Transverse colon (tissue), 4 donors: ENCODE measurements at regions not wholly inside any gene's neighbourhood (a gene's known extent, or its start where the extent isn't known, plus 50 kb on each side); places are given as distances from the start of the nearest gene placed in this dataset.

ENCODE experiments used
- DNase-seq: peaks from one replicate; pipeline ENCODE4 v3.0.0-alpha.2; 2019
- H3K27ac ChIP-seq, 4 donors: fragments of 200-600 bp; sonication (generic); 2 replicates each; pipeline ENCODE4 v1.5.1; 2016 to 2018; ENCODE audit warnings: inconsistent platforms in 4 of 4
- H3K27me3 ChIP-seq: fragments of 200-600 bp; sonication (generic); 2 replicates; pipeline ENCODE4 v1.5.1; 2017; ENCODE audit warnings: inconsistent platforms
- H3K36me3 ChIP-seq, 4 donors: fragments of 200-600 bp; sonication (generic); 2 replicates each; pipeline ENCODE4 v1.5.1; 2017 to 2019; ENCODE audit warnings: inconsistent platforms in 4 of 4
- H3K4me1 ChIP-seq, 4 donors: fragments of 200-600 bp; sonication (generic); 2 replicates each; pipeline ENCODE4 v1.5.1; 2017 to 2020; ENCODE audit warnings: inconsistent platforms in 4 of 4
- H3K4me3 ChIP-seq, 4 donors: fragments of 200-600 bp; sonication (generic); 1 replicate in 1 of 4; 2 replicates in 3 of 4; pipeline versions ENCODE4 v1.5.1 to v1.6.1; 2017 to 2019; ENCODE audit warnings: inconsistent platforms in 4 of 4
- H3K9me3 ChIP-seq, 2 donors: fragments of 200-600 bp; sonication (generic); 2 replicates each; pipeline ENCODE4 v1.5.1; 2017 to 2019; ENCODE audit warnings: inconsistent platforms in 2 of 2
- EP300 ChIP-seq: sonication (generic); formaldehyde crosslinking; IDR thresholded peaks from one replicate; pipeline ENCODE4 v1.6.1; 2017; ENCODE audit warnings: antibody characterized with exemption, low read depth
- POLR2A ChIP-seq: fragments of 450-650 bp; IDR thresholded peaks from one replicate; pipeline ENCODE4 v1.6.1; 2016; ENCODE audit warnings: antibody characterized with exemption, mild to moderate bottlenecking, moderate library complexity
- POLR2AphosphoS5 ChIP-seq, 3 donors: sonication (generic); formaldehyde crosslinking; IDR thresholded peaks; one replicate each; pipeline ENCODE4 v1.6.1; 2016; ENCODE audit warnings: antibody characterized with exemption in 3 of 3
- WGBS, 2 donors: methylation state at CpG; one replicate each; pipeline ENCODE4 v1.1.5; 2018; ENCODE audit warnings: low coverage in 1 of 2; 5-methylcytosine and 5-hydroxymethylcytosine counted together
- in situ Hi-C, 4 donors: fragments of 200-750 bp; cut with MboI; loops; one replicate each; pipeline versions ENCODE4 v1.15.0 to v1.15.1; 2017; ENCODE audit warnings: low sequenced_read_pairs in 3 of 4, low pct_ligation_motif_present in 1 of 4, low pct_unique_long_range_greater_than_20kb in 1 of 4
- intact Hi-C: fragments of 100-400 bp; cut with DNase I; formaldehyde crosslinking; loops from one replicate; pipeline ENCODE4 v1.15.1; 2023; ENCODE audit warnings: low total_unique reads
- TF ChIP-seq, protein P1 (sequence below), 5 experiments: fragments of 200-600 bp in 3 of 5; fragments of 450-650 bp in 2 of 5; sonication (generic) in 3 of 5; IDR thresholded peaks; 1 replicate in 2 of 5; 2 replicates in 3 of 5; pipeline ENCODE4 v1.5.1; 2016 to 2017; ENCODE audit warnings: antibody characterized with exemption in 5 of 5, inconsistent platforms in 3 of 5, mild to moderate bottlenecking in 2 of 5, moderate library complexity in 1 of 5

DNA sequence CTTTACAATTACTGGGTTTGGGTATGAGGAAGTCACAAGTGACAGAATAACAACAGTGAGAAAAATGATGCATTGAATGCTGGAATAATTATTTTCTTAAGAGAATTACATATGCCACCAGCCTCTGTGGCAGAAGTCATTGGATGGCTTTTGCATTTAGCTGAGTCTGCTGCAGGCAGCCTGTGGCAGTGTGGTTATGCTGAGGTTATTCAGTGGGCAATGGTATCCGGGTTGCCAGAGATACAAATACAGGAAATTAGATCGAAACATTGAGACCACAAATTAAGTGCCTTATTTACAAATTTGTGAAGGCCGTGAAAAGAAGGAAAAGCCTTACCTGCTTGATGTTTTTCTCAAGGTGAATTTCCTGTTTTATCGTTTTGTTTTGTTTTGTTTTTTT is 1050.0 kb downstream of the GALC start:
- TF ChIP-seq, protein P1, sequence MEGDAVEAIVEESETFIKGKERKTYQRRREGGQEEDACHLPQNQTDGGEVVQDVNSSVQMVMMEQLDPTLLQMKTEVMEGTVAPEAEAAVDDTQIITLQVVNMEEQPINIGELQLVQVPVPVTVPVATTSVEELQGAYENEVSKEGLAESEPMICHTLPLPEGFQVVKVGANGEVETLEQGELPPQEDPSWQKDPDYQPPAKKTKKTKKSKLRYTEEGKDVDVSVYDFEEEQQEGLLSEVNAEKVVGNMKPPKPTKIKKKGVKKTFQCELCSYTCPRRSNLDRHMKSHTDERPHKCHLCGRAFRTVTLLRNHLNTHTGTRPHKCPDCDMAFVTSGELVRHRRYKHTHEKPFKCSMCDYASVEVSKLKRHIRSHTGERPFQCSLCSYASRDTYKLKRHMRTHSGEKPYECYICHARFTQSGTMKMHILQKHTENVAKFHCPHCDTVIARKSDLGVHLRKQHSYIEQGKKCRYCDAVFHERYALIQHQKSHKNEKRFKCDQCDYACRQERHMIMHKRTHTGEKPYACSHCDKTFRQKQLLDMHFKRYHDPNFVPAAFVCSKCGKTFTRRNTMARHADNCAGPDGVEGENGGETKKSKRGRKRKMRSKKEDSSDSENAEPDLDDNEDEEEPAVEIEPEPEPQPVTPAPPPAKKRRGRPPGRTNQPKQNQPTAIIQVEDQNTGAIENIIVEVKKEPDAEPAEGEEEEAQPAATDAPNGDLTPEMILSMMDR (IDR thresholded peaks at IDR 0.05): no peak
- no peak for TF ChIP-seq POLR2A
- TF ChIP-seq EP300: no peak
- no peak for TF ChIP-seq POLR2AphosphoS5 (IDR thresholded peaks at IDR 0.05)
- Histone ChIP-seq H3K27me3 (no peaks in the 10 kb centered on the region), H3K9me3 (no peaks in the 10 kb centered on the region), H3K27ac (no peak overlapping the region), H3K36me3 (no peaks in the 10 kb centered on the region), H3K4me3 (no peak overlapping the region), H3K4me1 (no peaks in the 10 kb centered on the region)
- intact Hi-C loops (no loop called here), in situ Hi-C loops (no loop called here)
- 67 to 79% methylated on average over 2 to 4 of the region's 4 CpGs for WGBS, 2 donors
- DNase-seq: no peak

DNA sequence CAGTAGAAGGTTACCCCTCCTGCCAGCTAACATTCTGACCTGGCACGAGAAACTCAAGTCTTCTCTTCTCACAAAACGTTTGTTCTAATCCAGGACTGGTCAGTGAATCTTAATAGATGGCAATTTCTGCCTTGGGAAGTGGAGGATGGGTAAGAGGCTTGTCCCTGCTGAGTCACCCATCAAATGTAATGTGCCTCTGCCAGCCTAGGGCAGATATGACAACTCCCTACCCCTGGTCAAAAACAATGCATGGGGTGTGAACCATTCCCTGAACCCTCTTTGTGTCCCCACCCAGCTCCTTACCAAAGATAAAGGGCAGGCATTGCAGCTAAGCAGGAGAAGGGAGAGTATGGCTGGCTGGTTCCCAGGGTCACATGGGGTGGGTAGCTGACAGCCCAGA is 1052.9 kb downstream of the GALC start:
- 30 to 32% methylated on average over 2 of the region's 2 CpGs for WGBS, 2 donors
- TF ChIP-seq POLR2A: no peak
- no peak for TF ChIP-seq POLR2AphosphoS5 (IDR thresholded peaks at IDR 0.05)
- TF ChIP-seq, protein P1 (IDR thresholded peaks at IDR 0.05): no peak
- TF ChIP-seq EP300: no peak
- in situ Hi-C loops: no loop called here
- Histone ChIP-seq H3K27me3 (no peaks in the 10 kb centered on the region), H3K4me1 (no peaks in the 10 kb centered on the region), H3K9me3 (no peaks in the 10 kb centered on the region), H3K27ac (no peak overlapping the region), H3K36me3 (no peaks in the 10 kb centered on the region), H3K4me3 (no peak overlapping the region)
- intact Hi-C loops: no loop called here
- no peak for DNase-seq

DNA sequence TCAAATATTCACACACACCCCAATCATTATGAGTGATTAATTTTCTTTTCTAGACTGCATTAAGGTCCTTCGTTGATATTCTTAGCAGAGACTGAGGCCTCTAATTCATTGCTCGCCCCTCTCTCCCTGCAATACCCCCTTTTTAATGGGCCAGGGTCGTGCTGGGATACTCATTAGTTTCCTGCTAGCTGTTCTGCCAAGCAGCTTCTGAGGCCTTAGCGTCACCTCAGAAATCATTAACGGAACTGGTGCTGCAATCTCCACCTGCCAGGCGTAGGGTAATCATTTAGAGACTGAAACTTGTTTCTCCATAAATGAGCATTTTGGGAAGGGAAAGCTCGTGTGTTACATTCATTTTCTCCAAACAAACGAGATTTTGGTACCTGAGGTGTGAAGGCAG is 1054.7 kb downstream of the GALC start:
- Histone ChIP-seq H3K4me1 (no peaks in the 10 kb centered on the region), H3K27me3 (no peaks in the 10 kb centered on the region), H3K4me3 (no peak overlapping the region), H3K9me3 (no peaks in the 10 kb centered on the region), H3K36me3 (no peaks in the 10 kb centered on the region), H3K27ac (no peak overlapping the region)
- TF ChIP-seq POLR2A (no peak), POLR2AphosphoS5 (IDR thresholded peaks at IDR 0.05) (no peak), EP300 (no peak)
- TF ChIP-seq, protein P1 (IDR thresholded peaks at IDR 0.05): no peak
- intact Hi-C loops: no loop called here
- DNase-seq: no peak
- in situ Hi-C loops: no loop called here
- 44 to 59% methylated on average over 8 of the region's 8 CpGs for whole genome bisulfite sequencing, 2 donors

DNA sequence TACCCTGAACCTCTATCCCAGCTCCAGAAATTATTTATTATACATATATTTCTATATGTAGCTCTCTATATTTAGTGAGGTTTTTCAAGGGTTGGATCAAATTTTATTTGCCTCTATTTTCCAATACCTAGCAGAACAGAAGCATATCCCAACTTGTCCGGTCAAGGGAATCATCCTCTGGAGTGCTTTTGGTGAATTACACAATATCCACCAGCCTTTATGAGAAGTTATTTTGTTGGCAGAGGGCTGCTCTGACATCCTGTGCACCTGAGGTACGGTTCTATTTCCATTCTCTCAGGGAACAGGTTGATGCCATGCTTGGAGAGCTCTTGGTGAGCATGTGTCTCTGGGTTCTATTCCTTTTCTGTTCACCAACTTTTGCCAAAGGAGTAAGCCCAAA is 1056.4 kb downstream of the GALC start:
- Histone ChIP-seq H3K4me1 (no peaks in the 10 kb centered on the region), H3K27me3 (no peaks in the 10 kb centered on the region), H3K9me3 (no peaks in the 10 kb centered on the region), H3K27ac (no peak overlapping the region), H3K4me3 (no peak overlapping the region), H3K36me3 (no peaks in the 10 kb centered on the region)
- 61 to 100% methylated on average over 1 to 2 of the region's 2 CpGs for WGBS, 2 donors
- in situ Hi-C loops (no loop called here), intact Hi-C loops (no loop called here)
- TF ChIP-seq POLR2AphosphoS5 (IDR thresholded peaks at IDR 0.05) (no peak), POLR2A (no peak), EP300 (no peak)
- TF ChIP-seq, protein P1 (IDR thresholded peaks at IDR 0.05): no peak
- DNase-seq: no peak
